HAP-1 (cell line): ENCODE measurements at regions not wholly inside any gene's neighbourhood (a gene's known extent, or its start where the extent isn't known, plus 50 kb on each side); places are given as distances from the start of the nearest gene placed in this dataset.
"Not testable (repeated sequence)": the region's sequence is repeated elsewhere in the genome, so short reads cannot be mapped to it uniquely, and the experiment has no call there.

Source experiments
- DNase-seq, 2 experiments: peaks; one replicate each; pipeline ENCODE4 v3.0.0-alpha.2; 2016 to 2020; ENCODE audit warnings: low spot score in 2 of 2
- H3K27me3 ChIP-seq: fragments of 250-450 bp; sonication (Bioruptor Pico); 2 replicates; pipeline ENCODE4 v1.5.1; 2020; ENCODE audit warnings: low read depth, mild to moderate bottlenecking, moderate library complexity
- H3K36me3 ChIP-seq: fragments of 250-450 bp; sonication (Bioruptor Pico); replicated peaks from 2 replicates; pipeline ENCODE4 v1.5.1; 2020; ENCODE audit warnings: mild to moderate bottlenecking
- H3K4me1 ChIP-seq: fragments of 250-450 bp; sonication (Bioruptor Pico); 2 replicates; pipeline ENCODE4 v1.5.1; 2020; ENCODE audit warnings: mild to moderate bottlenecking
- H3K4me3 ChIP-seq: fragments of 250-450 bp; sonication (Bioruptor Pico); 2 replicates; pipeline ENCODE4 v1.5.1; 2020; ENCODE audit warnings: mild to moderate bottlenecking, moderate library complexity
- H3K9me3 ChIP-seq: fragments of 250-450 bp; sonication (Bioruptor Pico); 2 replicates; pipeline ENCODE4 v1.5.1; 2020; ENCODE audit warnings: mild to moderate bottlenecking, moderate library complexity
- in situ Hi-C: fragments of 300-500 bp; cut with MboI; formaldehyde crosslinking; loops from 3 replicates; pipeline ENCODE4 v1.14.3; 2020; ENCODE audit warnings: low sequenced_read_pairs, inconsistent platforms, mixed read lengths

DNA sequence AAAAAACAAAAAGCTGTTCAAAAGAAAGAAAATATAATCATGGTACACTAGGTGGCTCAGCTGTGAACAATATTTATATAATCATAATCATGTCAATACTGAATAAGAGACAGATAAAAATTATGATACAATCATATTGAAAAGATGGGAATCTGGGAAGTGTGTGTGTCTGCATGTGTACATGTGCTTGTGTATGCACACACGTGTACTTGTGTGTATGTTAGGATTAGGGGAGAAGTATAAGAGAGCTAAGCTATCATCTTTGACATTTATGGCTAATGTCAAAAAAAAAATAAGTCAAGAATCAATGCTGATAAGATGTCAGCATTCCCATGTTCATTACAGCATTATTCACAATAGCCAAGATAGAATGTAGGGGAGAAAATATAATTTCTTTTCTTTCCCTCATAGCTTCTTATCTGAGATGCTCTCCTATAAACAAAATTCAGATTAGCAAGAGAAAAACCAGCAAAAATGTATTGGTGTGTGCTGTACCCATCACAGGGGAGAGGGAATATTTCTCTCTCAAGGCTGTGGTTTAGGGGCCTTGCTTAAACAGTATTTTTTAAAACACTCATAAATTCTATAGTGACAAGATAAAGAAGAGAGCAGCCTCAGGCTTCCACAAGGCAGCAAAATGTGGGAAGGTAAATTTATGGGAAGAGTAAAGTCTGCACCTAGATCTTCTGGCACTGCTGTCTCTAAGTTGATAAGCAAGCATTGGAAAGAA lies 63.4 kb upstream of the ITGA11 start:
- in situ Hi-C loops = no loop called here
- Histone ChIP-seq H3K4me1 (no peaks in the 10 kb centered on the region), H3K27me3 (peaks cover 22% of the 10 kb centered on the region), H3K9me3 (no peaks in the 10 kb centered on the region), H3K36me3 (no peaks in the 10 kb centered on the region), H3K4me3 (no peak overlapping the region)
- DNase-seq = no peak

DNA sequence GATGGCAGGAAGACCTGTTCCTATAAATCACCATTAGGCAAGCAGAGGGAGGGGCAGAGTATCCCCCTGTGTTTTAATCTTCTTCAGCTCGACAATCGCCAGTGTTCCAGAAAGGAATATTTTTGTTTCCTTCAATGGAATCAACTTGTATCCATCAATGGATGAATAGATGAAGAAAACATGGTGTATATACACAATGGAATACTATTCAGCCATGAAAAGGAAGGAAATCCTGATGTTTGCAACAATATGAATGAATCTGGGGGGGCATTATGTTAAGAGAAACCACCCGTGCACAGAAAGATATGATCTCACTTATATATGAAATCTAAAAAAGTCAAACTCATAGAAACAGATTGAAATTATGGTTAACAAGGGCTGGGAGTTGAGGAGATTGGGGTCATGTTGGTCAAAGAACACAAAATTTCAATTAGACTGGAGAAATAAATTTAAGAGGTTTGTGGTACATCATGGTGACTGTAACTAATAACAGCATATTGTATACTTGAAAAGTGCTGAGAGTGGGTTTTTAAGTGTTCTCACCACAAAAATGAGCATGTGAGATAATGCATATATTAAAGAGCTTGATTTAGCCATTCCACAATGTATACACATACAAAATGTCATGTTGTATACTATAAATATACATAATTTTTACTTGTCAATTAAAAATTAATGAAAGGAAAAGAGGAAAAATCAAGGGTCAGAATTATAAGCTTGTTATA lies 64.2 kb upstream of the ITGA11 start:
- in situ Hi-C loops = no loop called here
- Histone ChIP-seq H3K27me3 (peaks cover 17% of the 10 kb centered on the region), H3K4me1 (no peaks in the 10 kb centered on the region), H3K9me3 (no peaks in the 10 kb centered on the region), H3K4me3 (no peak overlapping the region), H3K36me3 (no peaks in the 10 kb centered on the region)
- peak in 1 of 2 experiments; percentile 3 for DNase-seq

DNA sequence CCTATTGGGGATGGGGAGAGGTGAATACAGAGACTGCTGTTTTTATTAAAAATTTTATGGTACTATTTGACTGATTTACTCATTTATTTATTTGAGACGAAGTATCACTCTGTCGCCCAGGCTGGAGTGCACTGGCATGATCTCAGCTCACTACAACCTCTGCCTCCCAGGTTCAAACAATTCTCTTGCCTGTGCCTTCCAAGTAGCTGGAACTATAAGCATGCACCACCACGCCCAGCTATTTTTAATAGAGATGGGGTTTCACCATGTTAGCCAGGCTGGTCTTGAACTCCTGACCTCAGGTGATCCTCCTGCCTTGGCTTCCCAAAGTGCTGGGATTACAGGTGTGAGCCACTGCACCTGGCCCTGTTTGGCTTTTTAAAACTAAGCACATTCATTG lies 64.8 kb upstream of the ITGA11 start:
- peaks cover 17% of the 10 kb centered on the region for H3K27me3 ChIP-seq
- H3K9me3 ChIP-seq, in situ Hi-C loops, H3K4me3 ChIP-seq, H3K36me3 ChIP-seq, H3K4me1 ChIP-seq: not testable (repeated sequence)
- DNase-seq = peak in 1 of 2 experiments; percentile 1

DNA sequence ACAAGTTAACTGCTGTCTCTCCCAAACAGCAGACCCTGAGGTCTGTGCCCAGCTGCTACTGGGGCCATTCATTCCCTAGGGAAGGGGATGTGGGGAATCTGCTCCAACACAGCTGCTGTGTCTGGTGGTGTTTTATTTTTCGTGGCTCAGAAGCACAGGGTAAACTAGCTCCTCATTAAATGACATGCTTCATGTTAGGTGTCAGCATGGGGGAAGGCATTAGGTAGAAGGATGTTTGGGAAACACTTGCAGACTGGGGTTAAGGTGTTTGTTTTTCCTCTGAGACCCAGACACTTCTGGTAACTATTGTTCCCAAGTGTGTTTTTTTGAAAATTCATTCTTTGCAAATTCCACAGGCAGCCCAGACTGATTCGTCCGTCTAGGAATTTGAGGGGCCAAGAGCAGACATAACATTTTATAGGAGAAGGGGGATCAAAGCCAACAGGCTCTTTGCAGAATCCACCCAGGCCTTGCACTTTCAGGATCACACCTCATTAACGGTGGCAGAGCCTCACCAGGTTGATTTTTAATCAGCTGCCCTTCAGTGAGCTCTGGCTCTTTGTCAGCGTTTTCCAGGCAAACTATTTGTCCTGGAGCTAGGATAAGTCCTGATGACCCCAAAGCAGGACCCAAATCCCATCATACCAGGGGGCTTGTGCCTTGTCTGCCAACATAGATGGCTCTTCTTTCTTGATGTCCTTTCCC lies 65.4 kb upstream of the ITGA11 start:
- no peaks in the 10 kb centered on the region for H3K36me3 ChIP-seq
- no peaks in the 10 kb centered on the region for H3K4me1 ChIP-seq
- H3K27me3 ChIP-seq = peaks cover 16% of the 10 kb centered on the region
- no peak overlapping the region for H3K4me3 ChIP-seq
- H3K9me3 ChIP-seq = no peaks in the 10 kb centered on the region
- DNase-seq = peak in 1 of 2 experiments; percentile 4
- in situ Hi-C loops = no loop called here

DNA sequence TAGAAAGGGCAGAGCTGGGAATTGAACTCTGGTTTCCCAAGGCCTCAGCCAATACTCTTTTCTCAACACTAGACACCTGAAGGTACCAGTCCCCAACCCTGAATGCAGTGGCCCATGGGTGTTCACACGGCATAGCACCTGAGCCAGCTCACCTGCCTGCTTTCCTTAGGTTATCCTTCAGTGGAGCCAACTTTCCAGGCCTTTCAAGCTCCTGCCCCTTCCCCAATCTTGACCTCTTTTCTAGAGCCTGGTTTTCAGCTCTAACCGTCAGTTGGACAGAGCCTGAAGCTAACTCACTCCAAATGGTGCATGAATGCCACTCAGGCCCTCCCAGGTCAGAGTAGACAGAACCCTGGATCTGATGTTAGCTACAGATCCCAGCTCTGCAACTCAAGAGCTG lies 66.1 kb upstream of the ITGA11 start:
- Histone ChIP-seq H3K36me3 (no peaks in the 10 kb centered on the region), H3K9me3 (no peaks in the 10 kb centered on the region), H3K4me1 (no peaks in the 10 kb centered on the region), H3K4me3 (no peak overlapping the region), H3K27me3 (peaks cover 12% of the 10 kb centered on the region)
- peak in 1 of 2 experiments; percentile 6 for DNase-seq
- in situ Hi-C loops = no loop called here

DNA sequence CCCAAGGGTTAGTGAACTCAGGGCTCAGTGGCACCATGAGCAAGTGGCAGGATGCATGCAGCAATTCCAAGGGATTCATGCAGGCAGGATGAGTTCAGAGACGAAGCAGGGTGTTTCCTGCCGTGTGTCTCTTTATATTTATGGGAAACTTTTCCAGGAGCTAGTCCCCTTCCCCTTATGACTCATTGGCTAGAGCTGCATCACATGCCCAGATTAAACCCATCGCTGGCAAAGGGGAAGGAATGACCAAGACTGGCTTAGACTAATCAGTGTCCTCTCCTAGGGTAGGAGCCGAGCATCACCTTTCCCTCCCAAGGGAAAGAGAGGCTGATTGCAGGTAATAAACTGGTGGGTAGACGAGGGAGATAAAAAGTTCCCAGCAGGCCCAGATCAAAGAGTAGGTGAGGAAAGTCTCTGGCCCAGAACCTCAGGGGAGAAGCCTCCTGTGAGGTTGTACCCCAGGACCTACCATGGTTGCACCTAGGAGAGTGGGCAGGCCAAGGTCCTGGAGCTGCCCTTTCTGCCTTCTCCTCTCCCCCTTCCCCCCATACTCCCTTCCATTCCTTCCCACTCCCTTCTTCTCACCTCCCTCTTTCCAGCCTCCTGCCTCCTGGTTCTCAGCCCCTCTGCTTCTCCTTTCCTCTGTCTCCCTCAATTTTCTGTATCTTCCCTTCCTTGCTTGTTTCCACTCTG lies 67.8 kb upstream of the ITGA11 start:
- in situ Hi-C loops = no loop called here
- no peak overlapping the region for H3K4me3 ChIP-seq
- H3K27me3 ChIP-seq = peaks cover 7% of the 10 kb centered on the region
- peak in 1 of 2 experiments; percentile 3 for DNase-seq
- H3K9me3 ChIP-seq = no peaks in the 10 kb centered on the region
- H3K36me3 ChIP-seq = no peaks in the 10 kb centered on the region
- H3K4me1 ChIP-seq = no peaks in the 10 kb centered on the region

DNA sequence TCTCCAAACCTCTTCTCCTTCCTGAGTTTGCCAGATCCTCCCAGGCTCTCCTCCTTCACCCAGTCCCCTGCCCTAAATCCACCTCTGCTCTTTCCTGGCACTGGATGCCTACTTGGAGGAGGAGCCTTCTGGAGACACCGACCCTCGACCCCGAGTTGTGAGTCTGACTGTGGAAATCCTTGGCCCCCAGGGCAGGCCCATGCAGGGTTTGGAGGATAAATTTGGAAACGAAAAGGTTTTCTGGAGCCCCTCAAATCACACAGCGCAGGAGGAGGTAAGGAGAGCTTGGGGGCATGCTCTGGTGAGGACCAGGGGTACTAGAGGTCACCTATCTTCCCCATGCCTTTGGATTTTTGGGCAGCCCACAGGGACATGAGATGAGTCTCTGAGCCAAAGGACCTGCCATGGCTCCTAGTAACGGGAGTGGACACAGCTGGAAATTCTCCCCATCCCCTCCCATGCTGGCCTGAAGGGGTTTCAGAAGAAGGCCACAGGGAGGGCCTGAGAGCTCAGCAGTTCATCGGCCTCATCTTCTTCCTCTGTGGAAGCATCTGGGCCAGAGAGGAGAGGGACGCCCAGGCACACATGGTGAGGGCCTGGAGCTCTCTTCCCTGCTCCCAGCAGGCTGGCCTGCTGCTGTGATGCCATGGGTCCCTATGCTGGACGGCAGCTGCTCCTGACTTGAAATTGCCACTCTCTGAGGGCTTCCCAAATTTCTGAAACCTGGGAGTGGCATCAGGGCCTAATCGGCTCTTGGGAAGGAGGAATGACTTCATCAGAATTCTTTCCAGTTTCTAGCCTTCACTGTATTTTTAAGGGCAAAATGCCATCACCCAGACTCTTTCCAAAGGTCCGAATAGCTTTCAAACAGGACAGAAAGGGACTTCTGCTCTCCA lies 68.6 kb upstream of the ITGA11 start:
- peaks cover 7% of the 10 kb centered on the region; the same call in 1 of the 2 replicates for H3K27me3 ChIP-seq
- H3K36me3 ChIP-seq = no peaks in the 10 kb centered on the region
- peak in 1 of 2 experiments; percentile 6 for DNase-seq
- in situ Hi-C loops = no loop called here
- no peak overlapping the region for H3K4me3 ChIP-seq
- H3K9me3 ChIP-seq = no peaks in the 10 kb centered on the region
- no peaks in the 10 kb centered on the region for H3K4me1 ChIP-seq

DNA sequence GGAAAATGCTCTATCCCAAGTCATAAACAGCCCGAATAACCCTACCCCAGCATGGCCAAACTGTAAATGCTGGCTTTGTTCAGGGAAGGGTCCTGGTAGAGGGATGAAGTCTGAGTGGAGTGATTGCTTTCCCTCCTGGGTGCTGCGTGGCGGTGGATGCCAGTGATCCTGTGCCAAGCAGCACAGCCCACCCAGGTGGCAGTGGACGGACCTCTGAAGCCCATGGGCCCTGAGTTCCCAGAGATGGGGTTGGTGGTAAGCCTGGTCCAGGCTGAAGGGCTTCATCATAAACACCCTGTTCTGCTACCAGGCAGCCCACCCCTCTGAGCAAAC lies 69.3 kb upstream of the ITGA11 start:
- Histone ChIP-seq H3K4me1 (no peaks in the 10 kb centered on the region), H3K4me3 (no peak overlapping the region), H3K36me3 (no peaks in the 10 kb centered on the region), H3K9me3 (no peaks in the 10 kb centered on the region), H3K27me3 (peaks cover 7% of the 10 kb centered on the region; the same call in 1 of the 2 replicates)
- in situ Hi-C loops = no loop called here
- no peak for DNase-seq

DNA sequence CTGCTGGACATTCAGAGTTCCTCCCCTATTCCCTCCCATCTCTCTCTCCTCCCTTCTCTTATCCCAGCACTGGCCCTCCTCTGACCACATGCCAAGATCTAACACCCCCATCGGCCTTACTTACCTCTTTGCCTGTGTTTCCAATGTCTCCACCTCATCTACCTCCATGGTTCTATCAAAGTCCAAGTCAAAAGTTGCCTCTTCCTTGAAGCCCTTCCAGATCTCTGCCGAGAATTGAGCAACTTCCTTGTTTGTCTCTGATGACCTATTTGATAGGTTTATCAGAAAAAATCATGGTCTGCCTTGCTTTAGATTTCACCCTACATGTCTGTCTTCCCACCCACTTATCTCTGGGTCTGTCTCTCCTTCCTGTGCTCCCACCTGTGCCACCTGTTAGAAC lies 69.7 kb upstream of the ITGA11 start:
- in situ Hi-C loops = no loop called here
- Histone ChIP-seq H3K4me3 (no peak overlapping the region), H3K27me3 (peaks cover 7% of the 10 kb centered on the region; the same call in 1 of the 2 replicates), H3K9me3 (no peaks in the 10 kb centered on the region), H3K4me1 (no peaks in the 10 kb centered on the region), H3K36me3 (no peaks in the 10 kb centered on the region)
- no peak for DNase-seq

DNA sequence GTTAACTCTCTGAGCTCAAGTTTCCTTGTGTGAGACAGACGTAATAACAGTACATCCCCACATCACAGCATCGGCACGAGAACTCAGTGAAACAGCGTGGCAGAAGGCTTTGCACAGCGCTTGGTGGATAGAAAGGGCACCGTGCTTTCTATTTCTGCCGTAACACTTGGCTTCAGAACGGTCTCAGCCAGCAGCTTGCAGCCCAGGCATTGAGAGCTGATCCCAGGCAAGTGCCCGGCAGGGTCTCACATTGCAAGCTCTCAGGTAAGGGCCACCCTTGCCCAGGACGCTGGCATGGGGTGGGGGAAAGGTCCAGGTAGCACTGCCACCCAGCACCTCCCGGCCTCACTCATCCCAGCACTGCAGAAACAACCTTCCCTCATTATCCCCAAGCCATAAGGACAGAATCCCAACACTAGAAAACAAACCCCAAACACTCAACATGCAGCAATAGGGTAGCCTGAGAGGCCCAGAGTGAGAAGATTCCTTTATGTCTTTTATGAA lies 70.5 kb upstream of the ITGA11 start:
- Histone ChIP-seq H3K4me1 (no peaks in the 10 kb centered on the region), H3K36me3 (no peaks in the 10 kb centered on the region), H3K27me3 (peaks cover 7% of the 10 kb centered on the region; the same call in 1 of the 2 replicates), H3K4me3 (no peak overlapping the region), H3K9me3 (no peaks in the 10 kb centered on the region)
- in situ Hi-C loops = no loop called here
- DNase-seq = peak in 1 of 2 experiments; percentile 6

DNA sequence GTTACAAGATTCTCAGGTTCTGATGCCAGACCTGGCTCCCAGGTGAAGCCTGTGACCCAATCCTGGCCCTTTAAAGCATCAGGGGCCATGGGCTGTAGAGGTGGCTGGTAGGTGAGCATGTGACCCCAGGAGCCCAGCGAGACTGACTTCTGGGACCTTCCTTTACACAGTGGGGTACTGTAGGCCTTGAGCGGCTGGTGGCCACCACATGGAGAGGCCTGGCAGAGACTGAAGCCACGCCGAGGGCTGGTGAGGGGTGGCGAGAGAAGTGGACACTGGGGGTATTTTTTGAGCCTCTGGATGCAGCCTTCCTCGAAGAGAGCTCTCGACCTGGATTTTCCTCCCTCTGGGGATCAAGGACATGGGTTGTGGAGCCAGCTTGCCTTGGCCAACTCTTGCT lies 71.2 kb upstream of the ITGA11 start:
- Histone ChIP-seq H3K4me1 (no peaks in the 10 kb centered on the region), H3K27me3 (peaks cover 7% of the 10 kb centered on the region; the same call in 1 of the 2 replicates), H3K36me3 (no peaks in the 10 kb centered on the region), H3K4me3 (no peak overlapping the region), H3K9me3 (no peaks in the 10 kb centered on the region)
- in situ Hi-C loops = no loop called here
- no peak for DNase-seq

DNA sequence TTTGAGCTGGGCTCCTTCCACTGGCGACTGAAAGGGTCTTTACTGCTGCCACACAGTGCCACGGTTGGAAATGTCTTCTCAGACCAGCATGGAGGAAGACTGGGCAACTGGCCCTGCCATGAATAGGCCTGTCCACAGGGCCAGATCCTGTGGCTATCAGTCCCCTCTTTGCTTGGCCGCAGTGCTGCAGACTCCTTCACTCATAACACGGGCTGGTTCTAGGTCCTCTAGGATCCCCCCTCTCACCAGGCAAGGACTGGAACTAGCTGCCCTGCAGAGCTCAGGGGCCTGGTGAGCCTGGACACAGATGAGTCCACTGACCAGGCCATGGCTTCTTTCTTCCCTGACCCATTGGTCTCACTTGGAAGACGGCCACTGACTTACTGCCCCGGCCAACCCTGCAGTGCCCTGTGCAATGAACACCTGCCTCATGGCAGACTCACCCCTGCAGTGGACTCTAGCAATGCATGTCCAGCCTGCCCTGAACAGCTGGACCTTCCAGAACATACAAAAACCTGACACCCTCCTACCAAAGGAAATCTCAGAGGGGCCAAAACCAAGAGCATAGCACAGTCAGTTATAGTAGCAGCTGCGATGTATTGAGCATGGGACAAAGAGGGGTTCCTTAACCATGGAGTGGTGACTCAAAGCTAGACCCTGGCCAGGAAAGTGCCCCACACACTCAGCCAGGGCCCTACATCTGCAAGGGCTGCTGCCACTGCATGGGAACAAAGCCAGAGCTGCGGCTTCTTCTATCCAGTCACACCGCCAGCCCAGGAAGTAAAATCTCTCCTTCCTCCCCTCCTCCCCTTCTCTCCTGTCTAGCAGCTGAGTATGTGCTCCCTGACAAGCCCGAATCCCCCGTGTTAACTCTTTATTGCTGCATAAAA lies 72.1 kb upstream of the ITGA11 start:
- peak in 1 of 2 experiments; percentile 5 for DNase-seq
- H3K4me1 ChIP-seq = no peaks in the 10 kb centered on the region

More for the DNA sequence above, 72.1 kb upstream of the ITGA11 start:
- Histone ChIP-seq H3K36me3 (no peaks in the 10 kb centered on the region), H3K9me3 (no peaks in the 10 kb centered on the region), H3K27me3 (peaks cover 7% of the 10 kb centered on the region; the same call in 1 of the 2 replicates), H3K4me3 (no peak overlapping the region)
- in situ Hi-C loops = no loop called here
